ENCODE measurements at regions not wholly inside any gene's neighbourhood (a gene's known extent, or its start where the extent isn't known, plus 50 kb on each side); places are given as distances from the start of the nearest gene placed in this dataset.

- Mint-ChIP-seq H3K27me3 (no peaks in the 10 kb centered on the region), H3K4me3 (no peak overlapping the region), H3K27ac (no peak overlapping the region), H3K9me3 (ENCODE audit: low read depth) (no peaks in the 10 kb centered on the region), H3K4me1 (ENCODE audit: low read depth) (peaks cover 16% of the 10 kb centered on the region), H3K36me3 (peaks cover 2% of the 10 kb centered on the region)
Observed at GRCh38 chr5:68457285-68457684, 241.7 kb downstream of the PIK3R1 start.

DNA sequence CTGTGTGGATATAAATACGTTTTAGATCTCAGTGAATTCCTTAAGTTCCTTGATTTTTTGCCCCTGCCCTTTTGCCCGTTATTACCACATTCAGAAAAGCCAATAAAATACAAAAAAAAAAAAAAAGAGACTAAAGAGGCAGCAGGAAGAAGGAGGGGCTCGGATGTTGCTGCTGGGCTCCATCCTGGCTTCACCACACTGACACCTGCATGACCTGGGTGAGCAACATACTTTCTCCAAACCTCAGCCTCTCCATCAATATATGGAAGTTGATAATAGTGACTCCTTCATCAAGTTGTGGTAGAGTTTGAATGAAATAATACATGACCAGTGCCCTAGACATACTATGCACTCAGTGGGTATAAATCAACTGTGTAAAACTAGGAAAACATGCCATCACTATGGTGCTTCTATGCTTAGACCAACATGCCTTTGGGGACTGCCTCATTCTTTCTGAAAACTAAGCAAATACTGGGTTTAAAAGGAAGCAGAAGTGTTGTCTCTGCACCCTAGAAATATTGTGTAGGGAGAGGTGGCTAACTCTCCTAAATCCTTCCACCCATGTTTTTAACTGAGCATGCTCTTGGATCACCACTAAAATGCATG is 243.0 kb downstream of the PIK3R1 start:
- Mint-ChIP-seq H3K4me1 (ENCODE audit: low read depth) (peaks cover 16% of the 10 kb centered on the region), H3K27ac (no peak overlapping the region), H3K27me3 (no peaks in the 10 kb centered on the region), H3K4me3 (no peak overlapping the region), H3K36me3 (peaks cover 2% of the 10 kb centered on the region), H3K9me3 (ENCODE audit: low read depth) (no peaks in the 10 kb centered on the region)

GRCh38 chr5:68459093-68459809 is 243.7 kb downstream of the PIK3R1 start:
- H3K4me1 Mint-ChIP-seq (ENCODE audit: low read depth): peaks cover 16% of the 10 kb centered on the region

GRCh38 chr5:68459810-68460139 is 244.2 kb downstream of the PIK3R1 start:
- Mint-ChIP-seq H3K36me3 (no peaks in the 10 kb centered on the region), H3K4me1 (ENCODE audit: low read depth) (peaks cover 16% of the 10 kb centered on the region), H3K27ac (no peak overlapping the region), H3K9me3 (ENCODE audit: low read depth) (no peaks in the 10 kb centered on the region), H3K4me3 (no peak overlapping the region), H3K27me3 (no peaks in the 10 kb centered on the region)

More at GRCh38 chr5:68459093-68459809, 243.7 kb downstream of the PIK3R1 start:
- Mint-ChIP-seq H3K27me3 (no peaks in the 10 kb centered on the region), H3K27ac (no peak overlapping the region), H3K4me3 (no peak overlapping the region), H3K9me3 (ENCODE audit: low read depth) (no peaks in the 10 kb centered on the region), H3K36me3 (no peaks in the 10 kb centered on the region)

GRCh38 chr5:68460147-68460798 is 244.7 kb downstream of the PIK3R1 start:
- H3K4me1 Mint-ChIP-seq (ENCODE audit: low read depth): peaks cover 16% of the 10 kb centered on the region
- H3K9me3 Mint-ChIP-seq (ENCODE audit: low read depth): no peaks in the 10 kb centered on the region
- H3K27me3 Mint-ChIP-seq: no peaks in the 10 kb centered on the region
- no peak overlapping the region for H3K4me3 Mint-ChIP-seq
- no peaks in the 10 kb centered on the region for H3K36me3 Mint-ChIP-seq
- no peak overlapping the region for H3K27ac Mint-ChIP-seq

DNA sequence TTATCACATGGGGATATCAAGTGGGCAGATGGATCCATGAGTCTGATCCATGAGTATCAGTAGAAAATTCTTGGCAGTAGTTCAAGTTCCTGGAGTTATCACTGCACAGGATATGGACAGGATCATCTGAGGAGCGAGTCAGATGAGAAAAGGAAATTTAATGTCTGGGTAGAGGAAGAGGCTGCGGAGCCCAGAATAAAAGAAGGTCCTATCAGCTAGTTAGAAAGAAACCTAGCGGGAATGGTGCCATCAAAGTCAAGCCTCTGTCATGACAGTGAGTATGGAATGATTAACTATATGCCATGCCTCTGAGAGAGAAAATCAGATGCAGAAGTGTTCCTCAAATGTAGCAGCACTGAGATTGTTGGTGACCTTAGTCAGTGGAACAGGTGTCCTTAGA is 248.1 kb downstream of the PIK3R1 start:
- peaks cover 8% of the 10 kb centered on the region for H3K4me1 Mint-ChIP-seq (ENCODE audit: low read depth)
- H3K9me3 Mint-ChIP-seq (ENCODE audit: low read depth): no peaks in the 10 kb centered on the region
- no peaks in the 10 kb centered on the region for H3K36me3 Mint-ChIP-seq
- H3K4me3 Mint-ChIP-seq: no peak overlapping the region
- H3K27me3 Mint-ChIP-seq: no peaks in the 10 kb centered on the region
- H3K27ac Mint-ChIP-seq: no peak overlapping the region

- H3K4me1 Mint-ChIP-seq (ENCODE audit: low read depth): peaks cover 4% of the 10 kb centered on the region
- no peaks in the 10 kb centered on the region for H3K9me3 Mint-ChIP-seq (ENCODE audit: low read depth)
- H3K4me3 Mint-ChIP-seq: no peak overlapping the region
- no peak overlapping the region for H3K27ac Mint-ChIP-seq
- no peaks in the 10 kb centered on the region for H3K36me3 Mint-ChIP-seq
- no peaks in the 10 kb centered on the region for H3K27me3 Mint-ChIP-seq
Observed at GRCh38 chr5:68464424-68464823, 248.9 kb downstream of the PIK3R1 start.

GRCh38 chr5:68465133-68465532 is 249.6 kb downstream of the PIK3R1 start:
- no peak overlapping the region for H3K4me3 Mint-ChIP-seq
- no peak overlapping the region for H3K27ac Mint-ChIP-seq
- H3K36me3 Mint-ChIP-seq: no peaks in the 10 kb centered on the region
- H3K9me3 Mint-ChIP-seq (ENCODE audit: low read depth): no peaks in the 10 kb centered on the region
- H3K4me1 Mint-ChIP-seq (ENCODE audit: low read depth): peaks cover under 1% of the 10 kb centered on the region
- no peaks in the 10 kb centered on the region for H3K27me3 Mint-ChIP-seq

DNA sequence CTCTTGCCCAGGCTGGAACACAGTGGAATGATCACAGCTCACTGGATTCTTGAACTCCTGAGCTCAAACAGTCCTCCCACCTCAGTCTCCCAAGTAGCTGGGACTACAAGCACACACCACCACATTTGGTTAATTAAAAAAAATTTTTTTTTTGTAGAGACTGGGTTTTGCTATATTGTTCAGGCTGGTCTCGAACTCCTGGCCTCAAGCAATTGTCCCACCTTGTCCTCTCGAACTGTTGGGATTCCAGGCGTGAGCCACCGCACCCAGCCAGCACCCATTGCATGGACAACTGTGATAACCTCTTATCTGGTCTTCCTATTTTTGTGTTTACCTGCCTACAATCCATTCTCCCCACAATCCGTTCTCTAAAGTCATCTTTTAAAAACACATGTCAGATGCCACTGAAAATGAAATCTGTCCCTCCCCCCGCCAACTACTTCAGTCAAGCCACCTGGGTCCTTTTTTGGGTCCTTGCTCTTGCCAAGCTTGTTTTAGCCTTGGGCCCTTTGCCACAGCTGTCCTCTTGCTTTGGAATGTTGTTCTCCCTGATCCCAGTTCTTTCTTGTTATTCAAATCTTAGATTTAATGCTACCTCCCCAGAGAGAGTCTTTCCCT is 250.5 kb downstream of the PIK3R1 start:
- Mint-ChIP-seq H3K9me3 (ENCODE audit: low read depth) (no peaks in the 10 kb centered on the region), H3K36me3 (no peaks in the 10 kb centered on the region), H3K4me3 (no peak overlapping the region), H3K4me1 (ENCODE audit: low read depth) (no peaks in the 10 kb centered on the region), H3K27ac (no peak overlapping the region), H3K27me3 (peaks cover 2% of the 10 kb centered on the region)

- Mint-ChIP-seq H3K36me3 (no peaks in the 10 kb centered on the region), H3K4me1 (ENCODE audit: low read depth) (no peaks in the 10 kb centered on the region), H3K27me3 (peaks cover 2% of the 10 kb centered on the region), H3K27ac (no peak overlapping the region), H3K4me3 (no peak overlapping the region), H3K9me3 (ENCODE audit: low read depth) (no peaks in the 10 kb centered on the region)
Observed at GRCh38 chr5:68467208-68467607, 251.7 kb downstream of the PIK3R1 start.

- no peaks in the 10 kb centered on the region for H3K9me3 Mint-ChIP-seq (ENCODE audit: low read depth)
- H3K4me3 Mint-ChIP-seq: no peak overlapping the region
- no peaks in the 10 kb centered on the region for H3K4me1 Mint-ChIP-seq (ENCODE audit: low read depth)
- peaks cover 2% of the 10 kb centered on the region for H3K27me3 Mint-ChIP-seq
- no peak overlapping the region for H3K27ac Mint-ChIP-seq
- no peaks in the 10 kb centered on the region for H3K36me3 Mint-ChIP-seq
Observed at GRCh38 chr5:68467794-68468193, 252.2 kb downstream of the PIK3R1 start.

DNA sequence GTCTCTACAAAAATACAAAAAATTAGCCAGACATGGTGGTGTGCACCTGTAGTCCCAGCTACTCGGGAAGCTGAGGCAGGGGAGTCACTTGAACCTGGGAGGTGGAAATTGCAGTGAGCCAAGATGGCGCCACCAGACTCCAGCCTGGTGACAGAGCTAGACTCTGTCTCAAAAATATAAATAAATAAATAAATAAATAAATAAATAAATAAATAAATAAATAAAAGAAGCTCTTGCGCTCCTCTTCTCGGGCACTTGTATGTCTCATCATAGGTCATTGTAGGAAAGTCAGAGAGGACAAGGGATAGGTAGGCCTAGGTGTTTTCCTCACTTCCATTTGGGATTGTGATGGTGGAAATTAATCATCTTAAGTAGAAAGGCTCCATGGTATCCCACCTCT is 252.8 kb downstream of the PIK3R1 start:
- H3K4me3 Mint-ChIP-seq: no peak overlapping the region
- H3K9me3 Mint-ChIP-seq (ENCODE audit: low read depth): no peaks in the 10 kb centered on the region

GRCh38 chr5:68475476-68475983 is 260.0 kb downstream of the PIK3R1 start:
- Mint-ChIP-seq H3K4me1 (ENCODE audit: low read depth) (no peaks in the 10 kb centered on the region), H3K27me3 (peaks cover 2% of the 10 kb centered on the region), H3K4me3 (no peak overlapping the region), H3K9me3 (ENCODE audit: low read depth) (no peaks in the 10 kb centered on the region), H3K27ac (no peak overlapping the region), H3K36me3 (no peaks in the 10 kb centered on the region)

More for the DNA sequence above, 252.8 kb downstream of the PIK3R1 start:
- Mint-ChIP-seq H3K36me3 (no peaks in the 10 kb centered on the region), H3K4me1 (ENCODE audit: low read depth) (no peaks in the 10 kb centered on the region), H3K27ac (no peak overlapping the region), H3K27me3 (peaks cover 2% of the 10 kb centered on the region)

GRCh38 chr5:68476854-68477253 is 261.3 kb downstream of the PIK3R1 start:
- Mint-ChIP-seq H3K36me3 (no peaks in the 10 kb centered on the region), H3K4me3 (no peak overlapping the region), H3K4me1 (ENCODE audit: low read depth) (no peaks in the 10 kb centered on the region), H3K9me3 (ENCODE audit: low read depth) (no peaks in the 10 kb centered on the region), H3K27ac (no peak overlapping the region), H3K27me3 (no peaks in the 10 kb centered on the region)
